ENCODE measurements at regions not wholly inside any gene's neighbourhood (a gene's known extent, or its start where the extent isn't known, plus 50 kb on each side); places are given as distances from the start of the nearest gene placed in this dataset.
"Not testable (repeated sequence)": the region's sequence is repeated elsewhere in the genome, so short reads cannot be mapped to it uniquely, and the experiment has no call there.

GRCh38 chr2:84129018-84129417, 330.1 kb downstream of the SUCLG1 start:
- no peak for DNase-seq

GRCh38 chr2:84127812-84128211, 331.3 kb downstream of the SUCLG1 start:
- not testable (repeated sequence) for DNase-seq

- DNase-seq = no peak
Measured at GRCh38 chr2:84126530-84126929, 332.6 kb downstream of the SUCLG1 start.

GRCh38 chr2:84126084-84126483, 333.0 kb downstream of the SUCLG1 start:
- DNase-seq = no peak

- DNase-seq = no peak
Measured at GRCh38 chr2:84116143-84116542, 342.9 kb downstream of the SUCLG1 start.

GRCh38 chr2:84115173-84115857, 343.8 kb downstream of the SUCLG1 start:
- no peak for DNase-seq

GRCh38 chr2:84103816-84104527, 355.1 kb downstream of the SUCLG1 start:
- DNase-seq = not testable (repeated sequence)

GRCh38 chr2:84102274-84102673, 356.8 kb downstream of the SUCLG1 start:
- no peak for DNase-seq

GRCh38 chr2:84088656-84089055, 370.4 kb downstream of the SUCLG1 start:
- DNase-seq = no peak

GRCh38 chr2:84085562-84085961, 373.5 kb downstream of the SUCLG1 start:
- no peak for DNase-seq

- no peak for DNase-seq
Measured at GRCh38 chr2:84084856-84085255, 374.2 kb downstream of the SUCLG1 start.

GRCh38 chr2:84083984-84084383, 375.1 kb downstream of the SUCLG1 start:
- DNase-seq = no peak

- no peak for DNase-seq
Measured at GRCh38 chr2:84078471-84078870, 380.6 kb downstream of the SUCLG1 start.

GRCh38 chr2:84077496-84077895, 381.6 kb downstream of the SUCLG1 start:
- no peak for DNase-seq

- no peak for DNase-seq
Measured at GRCh38 chr2:84071050-84071449, 388.0 kb downstream of the SUCLG1 start.

- DNase-seq = no peak
Measured at GRCh38 chr2:84065857-84066256, 393.2 kb downstream of the SUCLG1 start.

- DNase-seq = no peak
Measured at GRCh38 chr2:84057917-84058560, 401.0 kb downstream of the SUCLG1 start.

GRCh38 chr2:84055816-84056215, 403.3 kb downstream of the SUCLG1 start:
- no peak for DNase-seq

- not testable (repeated sequence) for DNase-seq
Measured at GRCh38 chr2:84054577-84054976, 404.5 kb downstream of the SUCLG1 start.

GRCh38 chr2:84052913-84053312, 406.2 kb downstream of the SUCLG1 start:
- DNase-seq = no peak

- DNase-seq = no peak
Measured at GRCh38 chr2:84052043-84052442, 407.0 kb downstream of the SUCLG1 start.

- no peak for DNase-seq
Measured at GRCh38 chr2:84048964-84049363, 410.1 kb downstream of the SUCLG1 start.

GRCh38 chr2:84041506-84041905, 417.6 kb downstream of the SUCLG1 start:
- no peak for DNase-seq

GRCh38 chr2:84040281-84040680, 418.8 kb downstream of the SUCLG1 start:
- no peak for DNase-seq
